HG02763 (cell line): ENCODE measurements at regions not wholly inside any gene's neighbourhood (a gene's known extent, or its start where the extent isn't known, plus 50 kb on each side); places are given as distances from the start of the nearest gene placed in this dataset.
"Not testable (repeated sequence)": the region's sequence is repeated elsewhere in the genome, so short reads cannot be mapped to it uniquely, and the experiment has no call there.

Experiments
- ATAC-seq: cut with Tn5 transposase; IDR thresholded peaks from one replicate; pipeline ENCODE4 v1.9.1; 2021; ENCODE audit warnings: mild to moderate bottlenecking, moderate library complexity; ENCODE audit not compliant: unreplicated experiment

- no peak for ATAC-seq
Measured at GRCh38 chrX:44785652-44786051, 58.2 kb upstream of the DUSP21 start.

DNA sequence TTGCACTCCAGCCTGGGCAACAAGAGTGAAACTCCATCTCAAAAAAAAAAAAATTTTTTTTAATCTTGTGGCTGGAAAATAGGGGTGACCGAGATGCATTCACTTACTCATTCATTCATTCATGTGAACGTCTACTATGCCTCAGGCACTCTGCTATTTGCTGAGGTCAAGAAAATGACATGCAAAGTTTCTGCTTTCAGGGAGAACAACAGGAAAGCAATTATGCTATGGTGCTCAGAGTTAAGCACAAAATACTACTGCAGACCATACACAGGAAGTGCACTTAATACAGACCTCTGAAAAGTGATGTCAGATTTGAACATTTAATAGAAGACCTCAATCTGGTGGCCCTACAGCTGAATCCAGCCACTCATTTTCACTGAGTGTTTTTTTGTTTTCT is 59.6 kb upstream of the DUSP21 start:
- ATAC-seq: no peak

DNA sequence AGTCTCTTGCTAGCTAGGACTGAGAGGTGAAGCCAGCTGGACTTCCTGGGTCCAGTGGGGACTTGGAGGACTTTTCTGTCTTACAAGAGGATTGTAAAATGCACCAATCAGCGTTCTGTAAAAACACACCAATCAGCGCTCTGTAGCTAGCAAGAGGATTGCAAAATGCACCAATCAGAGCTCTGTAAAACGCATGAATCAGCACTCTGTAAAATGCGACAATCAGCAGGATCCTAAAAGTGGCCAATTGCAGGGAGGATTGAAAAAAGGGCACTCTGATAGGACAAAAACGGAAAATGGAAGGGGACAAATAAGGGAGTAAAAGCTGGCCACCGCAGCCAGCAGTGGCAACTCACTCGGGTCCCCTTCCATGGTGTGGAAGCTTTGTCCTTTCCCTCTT is 65.6 kb upstream of the DUSP21 start:
- no peak for ATAC-seq

GRCh38 chrX:44775726-44776125 is 68.1 kb upstream of the DUSP21 start:
- no peak for ATAC-seq

- not testable (repeated sequence) for ATAC-seq
Measured at GRCh38 chrX:44774066-44774465, 69.8 kb upstream of the DUSP21 start.

DNA sequence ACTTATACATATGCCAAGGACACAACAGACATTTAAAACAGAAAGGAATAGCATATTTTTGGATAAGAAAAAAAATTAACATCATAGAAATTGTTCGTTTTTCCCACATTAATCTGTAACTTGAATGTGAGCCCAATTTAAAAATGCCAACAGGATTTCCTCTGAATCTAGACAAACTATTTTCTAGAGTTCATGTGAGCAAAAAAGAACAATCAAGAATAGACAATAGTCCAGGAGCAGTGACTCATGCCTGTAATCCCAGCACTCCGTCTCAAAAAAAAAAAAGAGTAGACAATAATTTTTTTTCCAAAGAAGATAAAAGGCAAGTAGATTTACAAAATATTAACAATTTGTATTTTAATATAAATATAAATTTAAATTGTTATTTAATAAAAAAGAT is 73.7 kb upstream of the DUSP21 start:
- ATAC-seq: no peak

GRCh38 chrX:44767308-44767707 is 76.5 kb upstream of the DUSP21 start:
- ATAC-seq: no peak

DNA sequence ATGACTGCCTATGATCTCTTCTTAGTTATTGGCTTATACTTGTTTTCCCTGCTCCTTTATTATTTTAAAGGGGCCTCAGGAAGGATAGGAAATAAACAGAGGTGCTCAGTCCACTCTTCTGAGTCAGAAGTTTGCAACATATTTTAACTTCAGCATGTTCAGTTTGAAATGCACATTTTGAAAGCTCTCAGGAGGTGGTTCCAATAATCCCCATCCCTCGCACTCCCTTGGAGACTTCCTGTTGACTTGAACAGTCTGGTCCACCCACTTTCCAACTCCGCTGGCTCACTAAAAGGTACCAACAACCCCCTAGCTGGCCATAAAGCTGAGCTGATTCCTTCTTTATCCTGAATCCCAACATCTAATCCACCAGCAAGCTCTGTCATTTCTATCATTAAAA is 78.3 kb upstream of the DUSP21 start:
- ATAC-seq: no peak

- ATAC-seq: no peak
Measured at GRCh38 chrX:44747969-44748368, 95.9 kb upstream of the DUSP21 start.

DNA sequence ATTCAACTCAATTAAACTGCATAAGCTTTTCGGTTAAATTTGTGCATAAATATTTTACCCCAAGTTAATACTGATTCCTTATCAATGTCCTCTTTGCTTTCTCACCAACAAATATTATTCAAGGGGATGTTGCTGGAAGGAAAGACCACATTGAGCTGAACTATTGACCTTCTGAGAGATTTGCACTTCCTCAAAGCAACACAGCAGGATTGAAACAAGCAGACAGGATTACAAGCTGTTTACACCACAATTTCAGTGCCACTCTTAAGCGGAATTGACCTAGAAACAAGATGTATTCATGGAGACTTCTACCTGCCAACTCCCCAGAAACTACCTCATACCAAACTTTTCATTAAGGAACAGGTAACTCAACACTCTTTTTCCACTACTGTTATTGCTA is 96.5 kb upstream of the DUSP21 start:
- no peak for ATAC-seq

- no peak for ATAC-seq
Measured at GRCh38 chrX:44744799-44745198, 99.0 kb upstream of the DUSP21 start.

DNA sequence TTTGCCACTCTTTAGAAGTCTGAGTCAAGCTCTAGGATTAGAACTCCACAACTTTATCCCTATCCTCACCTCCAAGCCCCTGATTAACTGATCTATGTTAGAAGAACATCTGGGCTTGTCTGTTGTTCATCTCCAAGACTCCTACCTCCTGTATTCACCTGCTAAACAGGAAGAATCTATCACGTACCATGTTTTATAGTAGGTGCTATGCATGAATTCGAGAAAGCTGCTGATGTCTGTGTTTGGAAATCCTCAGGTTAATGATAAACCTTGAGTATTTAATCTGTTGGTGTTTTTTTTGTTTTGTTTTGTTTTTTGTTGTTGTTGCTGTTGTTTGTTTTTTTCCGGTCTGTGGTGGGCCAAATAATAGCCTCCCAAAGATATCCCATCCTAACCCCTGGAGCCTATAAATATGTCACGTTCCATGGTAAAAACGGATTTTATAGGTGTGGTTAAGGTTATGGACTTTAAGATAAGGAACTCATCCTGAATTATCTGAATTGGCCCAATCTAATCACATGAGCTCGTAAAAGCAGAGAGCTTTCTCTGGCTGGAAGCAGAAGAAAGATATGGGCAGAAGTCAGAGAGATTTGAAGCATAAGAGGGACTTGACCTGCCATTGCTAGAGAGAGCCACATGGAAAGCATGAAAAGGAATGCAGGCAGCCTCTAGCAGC is 101.2 kb upstream of the DUSP21 start:
- no peak for ATAC-seq

- ATAC-seq: not testable (repeated sequence)
Measured at GRCh38 chrX:44741859-44742258, 102.0 kb upstream of the DUSP21 start.

DNA sequence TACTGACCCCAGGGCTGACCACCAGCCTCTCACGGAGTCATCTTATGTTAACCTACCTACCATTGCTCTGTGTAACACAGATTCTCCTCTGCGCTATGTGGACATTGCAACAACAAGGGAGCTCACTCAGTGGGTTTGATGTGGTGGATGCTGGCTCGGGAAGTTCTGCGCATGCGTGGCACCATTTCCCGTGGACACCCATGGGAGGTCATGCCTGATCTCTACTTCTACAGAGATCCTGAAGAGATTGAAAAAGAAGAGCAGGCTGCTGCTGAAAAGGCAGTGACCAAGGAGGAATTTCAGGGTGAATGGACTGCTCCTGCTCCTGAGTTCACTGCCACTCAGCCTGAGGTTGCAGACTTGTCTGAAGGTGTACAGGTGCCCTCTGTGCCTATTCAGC is 102.4 kb upstream of the DUSP21 start:
- ATAC-seq: not testable (repeated sequence)

DNA sequence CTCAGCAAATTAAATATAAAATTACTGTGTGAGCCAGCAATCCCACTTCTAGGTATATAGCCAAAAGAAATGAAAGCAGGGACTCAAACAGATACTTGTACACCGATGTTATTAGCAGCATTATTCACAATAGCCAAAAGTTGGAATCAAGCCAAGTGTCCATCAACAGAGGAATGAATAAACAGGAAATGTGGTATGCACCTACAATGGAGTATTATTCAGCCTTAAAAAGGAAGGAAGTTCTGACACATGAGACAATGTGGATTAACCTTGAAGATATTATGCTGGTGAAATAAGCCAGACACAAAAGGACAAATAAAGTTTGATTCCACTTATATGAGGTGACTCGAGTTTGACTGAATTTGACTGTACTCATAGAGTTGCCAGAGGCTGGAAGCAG is 108.3 kb upstream of the DUSP21 start:
- ATAC-seq: no peak

DNA sequence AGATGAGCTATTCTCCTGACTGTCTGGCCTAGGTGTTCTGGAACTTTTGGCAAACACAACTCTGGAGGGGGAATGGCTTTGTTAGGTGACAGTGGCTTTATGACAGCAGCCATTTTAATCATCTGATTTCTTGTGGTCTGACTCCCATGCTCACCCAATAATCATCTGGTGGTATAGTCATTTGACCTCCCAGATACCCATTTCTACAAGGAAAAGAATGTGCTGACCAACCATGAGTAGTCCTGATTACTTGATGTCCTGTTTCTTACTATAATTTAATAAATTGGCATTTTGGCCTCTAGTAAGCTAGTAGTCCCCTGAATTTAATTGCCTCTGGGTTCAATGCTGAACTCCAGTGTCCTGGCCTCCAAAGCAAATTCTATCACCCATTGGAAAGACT is 109.9 kb upstream of the DUSP21 start:
- ATAC-seq: no peak

GRCh38 chrX:44731160-44731559 is 112.7 kb upstream of the DUSP21 start:
- ATAC-seq: no peak

DNA sequence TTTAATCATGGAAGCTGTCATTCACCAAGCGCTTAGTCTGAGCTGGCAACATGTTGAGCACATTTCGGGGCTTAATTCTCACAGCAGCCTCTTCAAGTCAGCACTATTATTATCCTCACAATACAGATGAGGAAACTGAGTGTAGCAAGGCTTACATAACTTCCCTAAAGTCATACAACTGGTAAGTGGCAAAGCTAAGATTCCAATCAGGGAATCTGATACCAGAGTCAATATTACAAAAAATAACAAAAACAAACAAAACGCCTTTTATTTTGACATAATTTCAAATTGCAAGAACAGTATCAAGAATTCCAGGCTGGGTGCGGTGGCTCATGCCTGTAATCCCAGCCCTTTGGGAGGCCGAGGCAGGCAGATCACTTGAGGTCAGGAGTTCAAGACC is 120.4 kb upstream of the DUSP21 start:
- no peak for ATAC-seq

DNA sequence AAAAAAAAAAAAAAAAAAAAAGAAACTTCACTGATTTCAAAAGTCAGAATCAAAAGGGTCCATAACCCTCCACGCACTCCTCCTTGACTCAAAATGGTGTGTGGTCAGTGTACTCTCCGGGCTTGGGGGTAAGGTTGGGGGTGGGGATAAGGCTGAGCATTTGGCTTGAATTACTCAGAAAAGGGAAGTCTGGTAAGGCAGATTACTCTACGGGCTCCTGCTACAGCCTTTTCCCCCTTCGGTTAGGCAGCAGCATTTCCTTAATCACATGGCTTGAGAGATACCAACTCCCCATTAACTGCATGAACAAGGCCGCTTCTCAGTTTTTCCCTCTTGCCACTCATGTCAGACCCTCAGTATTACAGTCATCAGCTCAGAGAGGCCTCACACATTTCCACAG is 135.4 kb upstream of the DUSP21 start:
- no peak for ATAC-seq

DNA sequence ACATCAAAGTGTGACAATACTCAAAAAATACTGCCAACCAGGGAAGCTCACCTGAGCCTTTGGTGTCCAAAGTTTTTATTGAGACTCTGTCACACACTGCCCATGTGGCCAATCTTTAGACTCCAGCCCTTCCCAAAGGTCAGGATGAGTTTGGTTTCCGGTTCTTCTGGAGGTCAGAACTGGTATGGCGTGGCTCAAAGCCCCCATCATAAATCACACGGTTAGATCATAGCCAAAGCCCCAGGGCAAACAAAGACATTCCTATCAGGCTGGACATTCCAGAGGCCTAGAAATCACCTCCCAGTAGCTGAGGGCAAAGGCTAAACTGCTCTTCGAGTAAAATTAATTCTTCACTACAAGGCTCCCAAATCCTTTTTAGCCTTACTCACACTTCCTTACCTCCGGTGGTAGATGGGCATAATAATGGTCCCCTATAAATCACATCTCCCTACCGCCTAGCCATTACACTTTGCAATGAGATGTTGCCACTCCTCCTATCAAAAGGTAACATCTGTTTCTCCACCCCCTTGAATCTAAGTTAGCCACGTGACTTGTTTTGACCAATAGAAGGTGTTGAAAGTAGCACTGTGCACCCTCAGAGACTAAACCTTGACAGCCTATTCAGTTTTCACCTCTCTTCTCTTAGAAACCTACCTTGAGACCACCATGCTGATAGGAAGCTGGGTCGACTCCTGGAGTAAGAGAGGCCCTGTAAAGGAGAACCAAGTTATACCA is 137.8 kb upstream of the DUSP21 start:
- ATAC-seq: no peak

GRCh38 chrX:44698357-44698756 is 145.5 kb upstream of the DUSP21 start:
- no peak for ATAC-seq

- ATAC-seq: no peak
Measured at GRCh38 chrX:44693255-44693654, 150.6 kb upstream of the DUSP21 start.

DNA sequence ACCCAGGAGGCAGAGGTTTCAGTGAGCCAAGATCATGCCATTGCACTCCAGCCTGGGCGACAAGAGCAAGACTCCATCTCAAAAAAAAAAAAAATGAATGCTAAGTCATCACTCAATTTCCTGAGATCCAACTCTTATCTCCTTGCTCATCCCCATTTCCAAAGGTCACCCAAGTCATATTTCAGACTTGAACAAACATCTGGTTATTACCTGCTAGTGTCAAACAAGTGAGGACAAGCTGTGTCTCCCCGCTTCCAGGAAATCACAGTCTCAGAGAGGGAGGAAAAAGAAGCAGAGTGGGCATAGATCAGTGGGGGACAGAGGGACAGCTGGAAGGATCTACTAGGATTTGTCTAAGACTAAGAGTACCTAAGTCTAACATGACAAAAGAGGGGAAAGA is 147.5 kb upstream of the FUNDC1 start:
- ATAC-seq: no peak
